Activated T-cell treated with anti-CD3 and anti-CD28 coated beads, Interleukin-2, amount 50 U/mL, for 24 hours (primary cell): ENCODE measurements at regions not wholly inside any gene's neighbourhood (a gene's known extent, or its start where the extent isn't known, plus 50 kb on each side); places are given as distances from the start of the nearest gene placed in this dataset.

Experiments
- DNase-seq: peaks from one replicate; pipeline ENCODE4 v3.0.0-alpha.2; 2020
- H3K27ac Mint-ChIP-seq: 2 replicates; pipeline ENCODE4 v1.8.0; 2020; ENCODE audit warnings: mild to moderate bottlenecking, mixed read lengths
- H3K27me3 Mint-ChIP-seq: 2 replicates; pipeline ENCODE4 v1.8.0; 2020; ENCODE audit warnings: mixed read lengths
- H3K36me3 Mint-ChIP-seq: 2 replicates; pipeline ENCODE4 v1.8.0; 2020; ENCODE audit warnings: low read depth, mixed read lengths
- H3K4me1 Mint-ChIP-seq: 2 replicates; pipeline ENCODE4 v1.8.0; 2020; ENCODE audit warnings: low read depth, mixed read lengths
- H3K4me3 Mint-ChIP-seq: 2 replicates; pipeline ENCODE4 v1.8.0; 2020; ENCODE audit warnings: mild to moderate bottlenecking, moderate library complexity, mixed read lengths
- H3K9me3 Mint-ChIP-seq: 2 replicates; pipeline ENCODE4 v1.8.0; 2020; ENCODE audit warnings: mixed read lengths

DNA sequence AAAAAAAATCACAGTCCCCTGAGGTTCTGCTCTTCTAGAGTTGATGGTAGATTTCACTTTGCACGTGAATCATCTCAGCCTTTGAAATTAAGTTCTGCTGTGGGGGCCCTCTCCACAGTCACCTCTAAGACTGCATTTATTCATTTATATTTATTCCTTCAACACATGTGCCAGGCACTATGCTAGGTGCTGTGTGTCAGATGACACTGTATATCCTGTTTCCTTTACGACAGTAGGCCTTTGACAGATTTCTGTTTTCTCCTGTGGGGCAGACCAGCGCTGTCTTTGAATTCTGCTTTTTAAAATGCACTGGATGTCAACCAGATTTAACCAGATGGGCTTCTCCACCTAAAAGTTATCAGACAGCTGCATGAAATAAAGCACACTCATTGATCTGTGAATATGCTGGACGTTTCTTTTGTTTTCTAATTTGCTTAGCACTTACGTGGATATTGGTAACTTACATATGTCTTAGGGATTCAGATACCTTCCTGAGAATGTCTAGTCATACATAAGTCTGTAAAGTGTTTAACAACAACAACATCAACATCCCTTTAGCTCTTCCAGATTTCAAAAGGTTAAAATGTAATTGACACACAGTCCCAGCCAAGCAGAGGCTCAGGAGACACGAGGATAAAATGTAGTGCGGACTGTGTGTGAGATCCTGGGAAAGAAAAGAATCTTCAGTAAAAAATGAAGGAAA lies 525.5 kb upstream of the MCTP2 start:
- no peak overlapping the region for H3K27ac Mint-ChIP-seq
- no peak for DNase-seq
- H3K27me3 Mint-ChIP-seq: peaks cover 5% of the 10 kb centered on the region
- H3K36me3 Mint-ChIP-seq: no peaks in the 10 kb centered on the region
- H3K4me1 Mint-ChIP-seq: no peaks in the 10 kb centered on the region
- H3K9me3 Mint-ChIP-seq: no peaks in the 10 kb centered on the region
- H3K4me3 Mint-ChIP-seq: no peak overlapping the region

GRCh38 chr15:93703092-93703739 lies 528.1 kb upstream of the MCTP2 start:
- Mint-ChIP-seq H3K4me3 (no peak overlapping the region), H3K27ac (no peak overlapping the region), H3K36me3 (no peaks in the 10 kb centered on the region), H3K4me1 (no peaks in the 10 kb centered on the region), H3K27me3 (peaks cover 5% of the 10 kb centered on the region), H3K9me3 (peaks cover 4% of the 10 kb centered on the region)
- DNase-seq: no peak

DNA sequence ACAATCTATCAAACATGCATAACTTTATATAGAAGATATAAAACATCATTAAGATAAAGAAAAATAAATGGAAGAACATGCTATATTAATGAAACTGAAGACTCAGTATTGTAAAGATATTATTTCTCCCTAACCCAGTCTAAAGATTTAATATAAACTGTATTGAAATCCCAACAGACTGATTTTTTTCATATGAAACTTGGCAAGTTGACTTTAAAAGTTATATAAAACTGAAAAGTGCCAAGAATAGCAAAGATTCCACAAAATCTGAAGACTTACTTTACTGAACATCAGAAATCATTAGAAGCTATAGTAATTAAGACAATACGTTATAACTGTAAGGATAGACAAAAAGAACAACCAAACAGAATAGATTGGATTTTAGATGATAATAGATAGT lies 531.3 kb upstream of the MCTP2 start:
- H3K27ac Mint-ChIP-seq: no peak overlapping the region
- DNase-seq: no peak
- H3K9me3 Mint-ChIP-seq: peaks cover 11% of the 10 kb centered on the region
- H3K36me3 Mint-ChIP-seq: no peaks in the 10 kb centered on the region
- peaks cover 5% of the 10 kb centered on the region for H3K27me3 Mint-ChIP-seq
- no peak overlapping the region for H3K4me3 Mint-ChIP-seq
- H3K4me1 Mint-ChIP-seq: no peaks in the 10 kb centered on the region

DNA sequence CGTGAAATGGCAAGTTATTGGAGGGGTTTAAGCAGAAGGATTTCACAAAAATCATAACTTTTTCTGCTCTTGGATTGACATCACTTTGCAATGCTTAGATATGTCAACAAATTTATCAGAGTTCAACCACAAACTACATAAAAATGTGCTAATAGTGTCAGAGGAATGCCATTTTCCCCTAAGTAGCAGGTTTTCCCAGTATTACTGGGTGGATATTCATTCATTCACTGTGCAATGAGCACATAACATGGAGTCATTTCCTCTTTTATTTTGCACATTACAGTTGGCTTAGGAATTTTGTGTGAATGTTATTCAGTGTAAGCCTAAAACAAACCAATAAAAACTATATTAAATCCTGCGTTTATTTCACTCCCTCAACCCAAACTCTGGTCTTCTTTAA lies 537.3 kb upstream of the MCTP2 start:
- no peak overlapping the region for H3K4me3 Mint-ChIP-seq
- DNase-seq: no peak
- no peaks in the 10 kb centered on the region for H3K36me3 Mint-ChIP-seq
- H3K27ac Mint-ChIP-seq: no peak overlapping the region
- no peaks in the 10 kb centered on the region for H3K4me1 Mint-ChIP-seq
- peaks cover 11% of the 10 kb centered on the region for H3K9me3 Mint-ChIP-seq
- peaks cover 10% of the 10 kb centered on the region for H3K27me3 Mint-ChIP-seq

- Mint-ChIP-seq H3K4me1 (no peaks in the 10 kb centered on the region), H3K27ac (no peak overlapping the region), H3K27me3 (no peaks in the 10 kb centered on the region), H3K4me3 (no peak overlapping the region), H3K9me3 (peaks cover 19% of the 10 kb centered on the region), H3K36me3 (no peaks in the 10 kb centered on the region)
- DNase-seq: no peak
Observed at GRCh38 chr15:93683651-93684050, 547.7 kb upstream of the MCTP2 start.

DNA sequence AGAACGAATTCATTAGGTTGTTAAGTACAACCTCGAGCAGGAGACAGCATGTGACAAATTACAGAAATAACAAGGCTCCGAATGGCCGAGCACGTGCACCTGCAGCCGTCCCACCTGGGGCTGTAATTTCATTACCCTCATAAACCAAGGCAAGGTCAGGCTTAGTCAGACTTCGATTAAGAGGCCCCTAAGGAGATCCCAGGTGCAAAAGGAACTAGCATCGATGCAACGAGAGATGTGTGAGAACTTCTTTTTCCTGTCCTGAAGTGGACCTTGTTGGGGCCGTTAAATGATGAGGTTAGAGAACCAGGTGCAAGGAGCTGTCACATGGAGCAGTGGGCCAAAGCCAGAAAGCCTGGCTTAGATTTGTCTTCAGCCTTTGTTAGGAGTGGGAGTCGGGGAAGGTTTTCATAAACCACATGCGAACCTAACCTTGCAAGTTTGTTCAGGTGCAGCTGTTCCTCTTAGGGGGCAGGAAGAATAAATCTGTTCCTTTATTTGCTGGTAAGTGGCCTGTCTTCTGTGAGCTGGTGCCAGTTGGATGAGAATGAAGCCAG lies 559.9 kb upstream of the MCTP2 start:
- Mint-ChIP-seq H3K27me3 (peaks cover 13% of the 10 kb centered on the region), H3K4me1 (no peaks in the 10 kb centered on the region), H3K4me3 (no peak overlapping the region), H3K27ac (no peak overlapping the region), H3K9me3 (no peaks in the 10 kb centered on the region), H3K36me3 (no peaks in the 10 kb centered on the region)
- no peak for DNase-seq

- peaks cover 13% of the 10 kb centered on the region for H3K27me3 Mint-ChIP-seq
- H3K27ac Mint-ChIP-seq: no peak overlapping the region
- no peaks in the 10 kb centered on the region for H3K4me1 Mint-ChIP-seq
- DNase-seq: no peak
- H3K36me3 Mint-ChIP-seq: no peaks in the 10 kb centered on the region
- no peak overlapping the region for H3K4me3 Mint-ChIP-seq
- no peaks in the 10 kb centered on the region for H3K9me3 Mint-ChIP-seq
Observed at GRCh38 chr15:93670931-93671330, 560.4 kb upstream of the MCTP2 start.

GRCh38 chr15:93664213-93664956 lies 567.0 kb upstream of the MCTP2 start:
- no peaks in the 10 kb centered on the region for H3K4me1 Mint-ChIP-seq
- H3K27me3 Mint-ChIP-seq: no peaks in the 10 kb centered on the region
- no peak overlapping the region for H3K4me3 Mint-ChIP-seq
- DNase-seq: no peak
- no peaks in the 10 kb centered on the region for H3K9me3 Mint-ChIP-seq
- H3K36me3 Mint-ChIP-seq: no peaks in the 10 kb centered on the region
- no peak overlapping the region for H3K27ac Mint-ChIP-seq

GRCh38 chr15:93662162-93662885 lies 569.0 kb upstream of the MCTP2 start:
- H3K9me3 Mint-ChIP-seq: no peaks in the 10 kb centered on the region
- H3K4me3 Mint-ChIP-seq: no peak overlapping the region
- DNase-seq: no peak
- H3K36me3 Mint-ChIP-seq: no peaks in the 10 kb centered on the region
- peaks cover 11% of the 10 kb centered on the region for H3K27me3 Mint-ChIP-seq
- no peak overlapping the region for H3K27ac Mint-ChIP-seq
- H3K4me1 Mint-ChIP-seq: no peaks in the 10 kb centered on the region

DNA sequence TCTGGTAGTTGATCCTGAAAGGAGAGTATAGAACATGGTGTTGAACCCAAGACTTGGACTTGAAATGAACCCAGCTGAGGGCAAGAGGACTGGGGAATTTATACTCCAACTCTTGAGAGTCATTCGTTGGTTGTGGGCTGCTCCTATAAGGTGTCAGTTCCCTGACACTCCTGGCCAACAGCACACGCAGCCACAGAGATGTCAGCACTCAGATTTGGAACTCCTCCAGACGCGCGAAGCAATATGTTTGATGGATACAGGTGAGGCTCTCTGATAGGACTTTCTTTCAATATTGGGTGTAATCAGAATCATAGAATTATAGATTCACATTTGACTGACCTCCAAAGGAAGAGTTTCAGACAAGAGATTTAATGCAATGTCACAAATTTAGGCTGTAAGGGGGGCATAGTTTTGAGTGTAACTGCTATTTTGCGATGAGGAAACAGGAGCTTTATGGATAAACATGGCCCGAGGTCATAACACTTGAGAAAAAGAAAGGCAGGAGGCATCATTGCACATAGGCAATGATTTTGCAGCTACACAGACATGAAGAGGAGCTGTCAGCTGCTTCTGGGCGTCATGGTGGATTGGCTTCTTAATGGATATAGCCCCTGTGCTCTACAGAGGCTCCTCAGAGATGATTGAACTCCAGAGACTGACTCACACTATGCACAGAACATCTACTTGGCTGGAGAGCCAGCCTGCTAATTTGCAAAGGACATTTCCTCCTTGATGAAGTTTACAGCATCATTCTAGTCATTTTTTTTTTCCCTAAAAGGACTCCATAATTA lies 569.2 kb upstream of the RGMA start:
- no peak overlapping the region for H3K27ac Mint-ChIP-seq
- H3K4me1 Mint-ChIP-seq: no peaks in the 10 kb centered on the region
- no peak overlapping the region for H3K4me3 Mint-ChIP-seq
- peaks cover 11% of the 10 kb centered on the region for H3K27me3 Mint-ChIP-seq
- H3K36me3 Mint-ChIP-seq: no peaks in the 10 kb centered on the region
- no peak for DNase-seq
- no peaks in the 10 kb centered on the region for H3K9me3 Mint-ChIP-seq

DNA sequence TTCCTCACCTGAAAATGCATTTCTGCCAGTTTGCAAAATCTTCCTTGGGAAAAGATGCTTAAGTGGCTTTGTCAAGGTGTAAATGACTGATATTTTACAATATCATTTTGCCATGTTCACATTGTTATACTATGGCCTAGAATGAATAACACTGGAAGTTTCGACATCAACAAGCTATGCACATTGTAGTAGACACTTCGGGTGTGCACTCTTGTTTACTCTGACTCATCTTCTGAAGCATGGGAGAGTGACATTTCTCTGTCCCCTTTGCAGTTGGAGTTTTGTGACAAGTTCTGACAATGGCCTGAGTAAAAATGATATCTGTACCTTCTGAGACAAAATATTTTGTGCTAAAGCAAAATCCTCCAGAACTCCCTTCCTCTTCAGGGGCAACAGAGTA lies 567.0 kb upstream of the RGMA start:
- Mint-ChIP-seq H3K27ac (no peak overlapping the region), H3K4me3 (no peak overlapping the region), H3K4me1 (no peaks in the 10 kb centered on the region), H3K9me3 (no peaks in the 10 kb centered on the region), H3K36me3 (no peaks in the 10 kb centered on the region), H3K27me3 (peaks cover 11% of the 10 kb centered on the region)
- no peak for DNase-seq

DNA sequence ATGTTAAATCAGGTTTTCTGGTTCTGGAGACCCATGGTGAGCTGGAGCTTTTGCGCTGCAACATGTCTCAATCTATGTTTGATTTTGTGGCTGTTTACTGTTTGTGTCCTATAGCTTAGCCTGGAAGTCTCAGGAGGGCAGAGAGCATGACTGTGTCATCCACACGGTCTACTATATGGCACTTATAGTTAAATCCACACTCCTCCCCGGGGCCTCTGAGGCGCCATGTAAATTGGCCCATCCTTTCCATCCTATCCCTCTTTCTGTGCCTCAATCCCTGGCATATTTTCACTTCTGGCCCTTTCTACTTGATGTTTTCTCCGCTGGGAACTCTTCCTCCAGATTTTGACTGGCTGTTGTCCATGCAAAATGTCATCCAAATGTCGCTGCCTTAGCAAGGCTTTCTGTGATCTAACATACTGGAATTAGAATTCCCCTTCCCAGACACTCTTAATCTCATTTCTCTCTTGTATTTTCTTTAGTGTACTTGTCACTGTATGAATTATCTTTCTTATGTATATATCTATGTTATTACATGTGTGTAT lies 560.8 kb upstream of the RGMA start:
- Mint-ChIP-seq H3K27ac (no peak overlapping the region), H3K4me3 (no peak overlapping the region), H3K4me1 (no peaks in the 10 kb centered on the region), H3K27me3 (no peaks in the 10 kb centered on the region), H3K36me3 (no peaks in the 10 kb centered on the region), H3K9me3 (no peaks in the 10 kb centered on the region)
- DNase-seq: no peak

DNA sequence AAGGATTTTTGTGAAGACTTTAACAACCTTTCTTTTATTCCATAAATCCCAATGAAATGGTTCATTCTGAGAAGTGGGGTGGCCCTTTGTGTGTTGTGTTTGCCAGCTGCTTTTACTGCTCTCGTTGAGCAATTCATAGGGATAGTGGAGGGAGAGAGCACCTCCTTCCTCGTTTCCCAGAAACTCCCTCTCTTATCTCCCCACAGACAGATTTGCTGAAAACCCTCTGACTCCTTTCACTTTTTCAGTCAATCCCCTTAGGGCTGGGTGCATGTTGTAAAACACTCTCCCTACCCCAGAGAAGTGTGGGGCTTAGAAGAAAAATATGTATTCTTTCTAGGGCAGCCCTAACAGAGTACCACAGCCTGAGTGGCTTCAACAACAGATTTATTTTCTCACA lies 557.2 kb upstream of the RGMA start:
- Mint-ChIP-seq H3K4me1 (no peaks in the 10 kb centered on the region), H3K36me3 (no peaks in the 10 kb centered on the region), H3K27me3 (peaks cover 6% of the 10 kb centered on the region), H3K27ac (no peak overlapping the region), H3K4me3 (no peak overlapping the region), H3K9me3 (no peaks in the 10 kb centered on the region)
- DNase-seq: no peak

GRCh38 chr15:93645594-93645993 lies 556.6 kb upstream of the RGMA start:
- DNase-seq: no peak
- no peak overlapping the region for H3K4me3 Mint-ChIP-seq
- no peaks in the 10 kb centered on the region for H3K9me3 Mint-ChIP-seq
- H3K36me3 Mint-ChIP-seq: no peaks in the 10 kb centered on the region
- peaks cover 9% of the 10 kb centered on the region for H3K27me3 Mint-ChIP-seq
- H3K4me1 Mint-ChIP-seq: no peaks in the 10 kb centered on the region
- H3K27ac Mint-ChIP-seq: no peak overlapping the region
